ENCODE measurements at regions not wholly inside any gene's neighbourhood (a gene's known extent, or its start where the extent isn't known, plus 50 kb on each side); places are given as distances from the start of the nearest gene placed in this dataset.

- TF ChIP-seq POLR2A (IDR thresholded peaks at IDR 0.05) (no peak), CTCF (IDR thresholded peaks at IDR 0.05) (no peak), EP300 (IDR thresholded peaks at IDR 0.05) (no peak)
Observed at GRCh38 chr13:87295636-87296035, 375.5 kb upstream of the SLITRK5 start.

Measured in sigmoid colon (tissue), 4 donors.